HG03139 (cell line): ENCODE measurements at regions not wholly inside any gene's neighbourhood (a gene's known extent, or its start where the extent isn't known, plus 50 kb on each side); places are given as distances from the start of the nearest gene placed in this dataset.
"Not testable (repeated sequence)": the region's sequence is repeated elsewhere in the genome, so short reads cannot be mapped to it uniquely, and the experiment has no call there.

ENCODE experiments used
- ATAC-seq: cut with Tn5 transposase; IDR thresholded peaks from one replicate; pipeline ENCODE4 v1.9.1; 2021; ENCODE audit not compliant: unreplicated experiment

DNA sequence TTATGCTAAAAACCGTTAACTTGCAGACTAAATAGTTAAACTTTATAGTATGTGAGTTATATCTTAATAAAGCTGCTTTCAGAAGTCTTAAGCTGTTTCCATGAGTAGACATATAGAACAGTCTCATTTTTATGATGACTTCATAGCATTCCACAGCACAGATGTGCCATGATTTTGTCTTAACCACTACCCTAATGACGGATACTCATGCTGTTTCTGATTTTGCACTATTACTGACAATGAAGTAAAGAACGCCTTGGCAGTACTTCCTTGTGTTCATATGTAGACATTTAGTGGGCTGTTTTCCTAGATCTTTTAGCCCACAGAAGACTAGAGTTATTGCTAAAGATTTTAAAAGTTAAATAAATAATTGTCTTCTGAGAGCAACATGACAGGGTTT lies 175.6 kb upstream of the RAB6C start:
- ATAC-seq, result no peak

DNA sequence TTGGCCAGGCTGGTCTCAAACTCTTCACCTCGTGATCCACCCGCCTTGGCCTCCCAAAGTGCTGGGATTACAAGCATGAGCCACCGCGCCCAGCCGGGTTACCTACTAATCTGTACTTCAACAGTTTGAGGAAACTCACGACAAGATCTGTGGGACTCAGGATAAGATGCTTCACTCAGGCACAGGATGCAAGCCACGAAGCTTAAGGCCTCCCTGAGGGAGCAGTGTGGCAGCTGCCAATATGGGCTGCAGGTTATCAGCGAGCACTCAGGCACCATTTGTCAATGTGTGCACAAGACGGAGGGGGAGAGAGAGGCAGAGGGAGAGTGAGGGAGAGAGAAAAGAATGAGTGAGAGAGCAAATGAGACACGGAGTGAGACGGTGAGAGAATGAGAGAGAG lies 173.6 kb upstream of the RAB6C start:
- no peak for ATAC-seq

DNA sequence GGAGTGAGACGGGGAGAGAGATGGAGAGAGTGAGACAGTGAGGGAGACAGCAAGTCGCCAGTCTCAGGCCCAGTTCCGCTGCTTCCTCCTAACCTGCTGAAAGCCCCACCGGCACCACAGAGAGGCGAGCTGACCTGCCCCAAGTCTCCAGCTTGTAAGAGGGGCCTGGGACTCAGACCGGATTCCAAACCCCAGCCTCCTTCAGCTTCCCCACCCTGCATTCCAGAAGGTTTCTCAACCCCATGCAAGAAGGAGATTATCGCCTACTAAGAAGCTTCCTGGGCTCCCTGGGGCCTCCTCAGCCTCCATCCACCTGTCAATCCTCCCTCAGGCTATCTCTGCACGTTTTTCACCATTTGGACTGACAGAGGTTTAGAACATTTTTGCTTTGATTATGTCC lies 173.1 kb upstream of the RAB6C start:
- no peak for ATAC-seq

- ATAC-seq, result no peak
Observed at GRCh38 chr2:129806990-129807389, 172.5 kb upstream of the RAB6C start.

- ATAC-seq, result not testable (repeated sequence)
Observed at GRCh38 chr2:129807642-129808338, 171.7 kb upstream of the RAB6C start.

- no peak for ATAC-seq
Observed at GRCh38 chr2:129810521-129810920, 168.9 kb upstream of the RAB6C start.

- ATAC-seq, result no peak
Observed at GRCh38 chr2:129812071-129812470, 167.4 kb upstream of the RAB6C start.

DNA sequence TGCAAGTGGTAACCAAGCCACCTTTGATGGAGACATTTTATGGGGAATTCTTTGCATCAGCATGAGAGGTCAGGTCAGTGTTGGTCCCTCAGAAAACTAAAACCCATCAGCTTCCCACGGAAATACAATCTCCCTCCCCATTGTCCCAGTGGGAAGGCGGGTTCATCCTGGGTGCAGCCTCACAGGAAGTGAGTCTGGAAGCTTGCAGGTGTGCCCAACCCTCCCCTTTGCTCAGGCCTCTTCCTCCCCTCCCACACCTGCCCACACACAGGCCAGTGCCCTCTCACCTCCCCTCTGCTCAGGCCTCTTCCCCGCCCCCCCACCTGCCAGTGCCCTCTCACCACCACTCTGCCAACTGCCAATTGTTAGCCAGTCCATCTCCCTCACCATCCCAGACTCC lies 166.8 kb upstream of the RAB6C start:
- ATAC-seq, result no peak

DNA sequence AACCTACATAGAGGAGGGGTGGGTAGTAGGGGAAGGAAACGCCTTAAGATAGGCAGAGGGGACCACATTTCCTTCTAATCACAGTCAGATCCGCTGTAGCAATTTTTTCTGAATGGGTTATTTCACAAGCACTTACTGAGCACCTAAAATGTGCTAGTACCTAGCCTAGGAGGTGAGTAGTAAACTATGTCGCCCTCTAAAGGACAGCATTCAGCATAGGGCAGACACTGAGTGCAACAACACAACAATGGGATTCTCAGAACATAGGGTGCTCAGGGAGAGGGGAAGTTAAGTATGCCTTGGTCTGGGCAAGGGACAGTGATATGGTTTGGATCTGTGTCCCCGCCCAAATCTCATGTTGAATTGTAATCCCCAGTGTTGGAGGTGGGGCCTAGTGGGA lies 166.1 kb upstream of the RAB6C start:
- no peak for ATAC-seq

- no peak for ATAC-seq
Observed at GRCh38 chr2:129816813-129817574, 162.5 kb upstream of the RAB6C start.

GRCh38 chr2:129819855-129820254 lies 159.6 kb upstream of the RAB6C start:
- no peak for ATAC-seq

GRCh38 chr2:129820908-129821307 lies 158.6 kb upstream of the RAB6C start:
- no peak for ATAC-seq

- no peak for ATAC-seq
Observed at GRCh38 chr2:129821445-129821844, 158.0 kb upstream of the RAB6C start.

GRCh38 chr2:129823044-129823443 lies 156.4 kb upstream of the RAB6C start:
- no peak for ATAC-seq

DNA sequence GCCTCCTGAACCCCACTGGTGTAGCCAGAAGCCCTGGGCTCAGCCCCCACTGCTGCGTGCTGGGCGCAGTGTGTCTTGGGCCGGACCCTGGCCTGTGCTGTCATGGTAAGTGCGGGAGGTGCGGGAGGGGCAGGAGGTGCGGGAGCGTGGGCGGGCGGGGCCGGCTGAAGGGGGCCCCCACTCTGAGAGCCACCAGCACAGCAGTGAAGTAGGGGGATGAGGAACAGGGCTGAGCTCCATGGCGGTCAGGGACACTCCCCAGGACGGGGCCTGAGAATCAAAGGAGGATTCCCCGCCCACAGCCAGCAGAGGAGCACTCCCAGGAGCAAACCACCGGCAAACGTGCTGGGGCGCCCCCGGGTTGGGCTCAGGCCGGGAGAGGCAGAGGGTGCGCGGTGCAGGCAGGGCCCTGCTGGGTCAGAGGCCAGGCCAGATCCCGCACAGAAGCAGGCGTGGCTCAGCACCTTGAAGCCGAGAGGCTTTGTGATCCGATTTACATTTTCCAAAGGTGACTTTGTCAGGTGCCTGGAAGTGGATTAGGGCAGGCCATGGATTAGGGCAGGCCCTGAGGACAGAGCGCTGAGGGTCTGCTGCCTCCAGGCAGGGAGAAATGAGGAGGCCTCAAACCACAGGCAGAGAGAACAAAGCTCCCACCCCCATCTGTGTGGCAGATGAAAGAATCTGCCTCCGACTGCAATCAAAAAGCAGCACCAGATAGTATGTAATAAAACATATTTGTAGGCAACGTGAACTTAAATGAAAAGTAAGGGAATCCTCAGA lies 152.0 kb upstream of the RAB6C start:
- ATAC-seq, result no peak

GRCh38 chr2:129828792-129829191 lies 150.7 kb upstream of the RAB6C start:
- no peak for ATAC-seq

- no peak for ATAC-seq
Observed at GRCh38 chr2:129829588-129829987, 149.9 kb upstream of the RAB6C start.

GRCh38 chr2:129831018-129831417 lies 148.4 kb upstream of the RAB6C start:
- ATAC-seq, result no peak

DNA sequence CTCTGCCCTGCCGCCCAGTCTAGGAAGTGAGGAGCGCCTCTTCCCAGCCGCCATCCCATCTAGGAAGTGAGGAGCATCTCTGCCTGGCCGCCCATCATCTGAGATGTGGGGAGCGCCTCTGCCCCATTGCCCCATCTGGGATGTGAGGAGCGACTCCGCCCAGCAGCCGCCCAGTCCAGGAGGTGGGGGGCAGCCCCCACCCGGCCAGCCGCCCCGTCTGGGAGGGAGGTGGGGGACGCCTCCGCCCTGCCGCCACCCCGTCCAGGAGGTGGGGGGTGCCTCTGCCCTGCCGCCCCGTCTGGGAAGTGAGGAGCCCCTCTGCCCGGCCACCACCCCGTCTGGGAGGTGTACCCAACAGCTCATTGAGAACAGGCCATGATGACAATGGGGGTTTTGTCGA lies 146.0 kb upstream of the RAB6C start:
- ATAC-seq, result not testable (repeated sequence)

DNA sequence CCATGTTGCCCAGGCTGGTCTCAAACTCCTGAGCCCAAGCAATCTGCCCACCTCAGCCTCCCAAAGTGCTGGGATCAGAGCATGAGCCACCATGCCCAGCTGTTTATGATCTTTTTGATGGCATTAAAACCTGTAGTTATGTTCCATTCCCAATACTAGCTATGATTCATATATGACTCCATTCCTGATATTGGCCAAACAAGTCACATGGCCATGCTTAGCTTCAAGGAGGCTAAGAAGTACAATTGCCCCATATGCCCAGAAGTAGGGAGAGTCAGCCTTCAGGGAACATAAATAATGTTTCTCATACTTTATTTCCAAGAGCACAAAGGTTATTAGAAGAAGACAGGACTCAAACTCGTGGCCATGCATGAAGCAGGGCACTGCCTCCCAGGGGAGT lies 132.4 kb upstream of the RAB6C start:
- no peak for ATAC-seq

- ATAC-seq, result no peak
Observed at GRCh38 chr2:129849559-129850160, 129.8 kb upstream of the RAB6C start.
